AG04450 (cell line): ENCODE measurements at regions not wholly inside any gene's neighbourhood (a gene's known extent, or its start where the extent isn't known, plus 50 kb on each side); places are given as distances from the start of the nearest gene placed in this dataset.

Experiments
- CTCF ChIA-PET: fragments of 300-600, 350-600 bp; formaldehyde crosslinking; extraction: SDS; loops from one replicate; lab custom pipeline; 2022; ENCODE audit warnings: antibody characterized with exemption, inconsistent platforms; lab: Charles Lee
- POLR2A ChIA-PET: fragments of 350-600 bp; formaldehyde crosslinking; extraction: SDS; loops from one replicate; lab custom pipeline; 2021; ENCODE audit warnings: antibody characterized with exemption, inconsistent platforms; lab: Yijun Ruan, JAX
- DNase-seq: peaks from one replicate; pipeline ENCODE4 v3.0.0-alpha.2; 2011; ENCODE audit warnings: low read depth, low spot score
- H3K27ac ChIP-seq: one replicate; pipeline ENCODE4 v1.5.1; 2012; ENCODE audit warnings: low read depth, low read length, control low read depth
- H3K27me3 ChIP-seq: one replicate; pipeline ENCODE4 v1.6.0; 2012; ENCODE audit warnings: low read length; ENCODE audit not compliant: control insufficient read depth, insufficient read depth
- H3K4me3 ChIP-seq: 2 replicates; pipeline ENCODE4 v1.5.1; 2011; ENCODE audit warnings: mild to moderate bottlenecking, low read depth, low read length, control low read depth
- H3K9me3 ChIP-seq: 2 replicates; pipeline ENCODE4 v1.5.1; 2012; ENCODE audit warnings: low read length; ENCODE audit not compliant: control insufficient read depth, insufficient read depth
- CTCF ChIP-seq: IDR thresholded peaks from 2 replicates; pipeline ENCODE4 v1.5.1; 2011; ENCODE audit warnings: low read depth, low read length, control low read depth, inconsistent platforms

GRCh38 chr2:8495189-8495989, 186.5 kb upstream of the ID2 start:
- H3K4me3 ChIP-seq: no peak overlapping the region
- no peak for TF ChIP-seq CTCF
- H3K27me3 ChIP-seq: no peaks in the 10 kb centered on the region
- CTCF ChIA-PET: interaction anchor here (0.7 kb wide), 1 partner anchor 78 kb away, joined by 10 read pairs; no protein-coding TSS in a partner anchor
- H3K27ac ChIP-seq: no peak overlapping the region
- POLR2A ChIA-PET: no interaction called here
- DNase-seq: no peak
- no peaks in the 10 kb centered on the region; the same call in 1 of the 2 replicates for H3K9me3 ChIP-seq

- TF ChIP-seq CTCF: no peak
- H3K27me3 ChIP-seq: peaks cover 2% of the 10 kb centered on the region
- H3K4me3 ChIP-seq: no peak overlapping the region
- H3K9me3 ChIP-seq: no peaks in the 10 kb centered on the region; the same call in 1 of the 2 replicates
- no peak overlapping the region for H3K27ac ChIP-seq
- CTCF ChIA-PET: interaction anchor here (0.7 kb wide), 1 partner anchor 79 kb away, joined by 10 read pairs; no protein-coding TSS in a partner anchor
- POLR2A ChIA-PET: no interaction called here
- DNase-seq: no peak
These were observed 185.8 kb upstream of the ID2 start for GRCh38 chr2:8496079-8496478.

GRCh38 chr2:8496617-8497016, 185.2 kb upstream of the ID2 start:
- no peak for DNase-seq
- no peaks in the 10 kb centered on the region; the same call in 1 of the 2 replicates for H3K9me3 ChIP-seq
- no peak overlapping the region for H3K4me3 ChIP-seq
- POLR2A ChIA-PET: no interaction called here
- no peak overlapping the region for H3K27ac ChIP-seq
- CTCF ChIA-PET: interaction anchor here (0.7 kb wide), 1 partner anchor 80 kb away, joined by 10 read pairs; no protein-coding TSS in a partner anchor
- no peak for TF ChIP-seq CTCF
- H3K27me3 ChIP-seq: peaks cover 2% of the 10 kb centered on the region

GRCh38 chr2:8498994-8499393, 182.9 kb upstream of the ID2 start:
- no peak for TF ChIP-seq CTCF
- Histone ChIP-seq H3K4me3 (no peak overlapping the region), H3K9me3 (no peaks in the 10 kb centered on the region; the same call in 1 of the 2 replicates), H3K27ac (no peak overlapping the region), H3K27me3 (peaks cover 10% of the 10 kb centered on the region)
- ChIA-PET CTCF (no interaction called here), POLR2A (no interaction called here)
- DNase-seq: no peak
